ENCODE measurements at regions not wholly inside any gene's neighbourhood (a gene's known extent, or its start where the extent isn't known, plus 50 kb on each side); places are given as distances from the start of the nearest gene placed in this dataset.
A peak's percentile ranks its signal among the peaks of the same experiment; 100 is the strongest.
"Not testable (repeated sequence)": the region's sequence is repeated elsewhere in the genome, so short reads cannot be mapped to it uniquely, and the experiment has no call there.

DNA sequence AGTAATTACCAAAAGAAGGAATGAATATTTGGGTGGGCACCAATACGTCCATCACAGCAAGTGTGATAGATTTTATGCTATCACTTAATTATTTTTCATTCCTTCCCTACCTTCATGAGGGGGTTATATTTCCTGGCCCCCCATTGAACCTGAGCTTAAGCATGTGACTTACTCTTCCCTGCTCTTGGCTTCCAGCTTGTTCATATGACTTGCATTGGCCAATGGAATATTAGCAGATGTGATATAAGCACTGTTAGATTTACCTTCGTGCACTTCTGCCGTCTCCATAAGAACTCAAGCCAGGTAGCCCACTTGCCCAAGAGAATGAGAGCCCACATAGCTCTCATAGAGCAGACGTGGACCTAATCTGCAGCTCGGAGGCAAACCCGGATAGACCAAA is 99.1 kb upstream of the SMARCA2 start:
- H3K27ac Mint-ChIP-seq (ENCODE audit: low read depth) = no peak overlapping the region
- ATAC-seq (replicated peaks; ENCODE audit: extremely low read depth, poor library complexity, severe bottlenecking) (no peak), DNase-seq (ENCODE audit: low spot score in 2 of 2) (no peak)
- H3K27me3 Mint-ChIP-seq = peaks cover 12% of the 10 kb centered on the region
- no peaks in the 10 kb centered on the region for H3K36me3 Mint-ChIP-seq (ENCODE audit: insufficient read depth)
- H3K4me1 Mint-ChIP-seq = no peaks in the 10 kb centered on the region
- H3K9me3 Mint-ChIP-seq = no peaks in the 10 kb centered on the region
- H3K4me3 Mint-ChIP-seq = no peak overlapping the region

DNA sequence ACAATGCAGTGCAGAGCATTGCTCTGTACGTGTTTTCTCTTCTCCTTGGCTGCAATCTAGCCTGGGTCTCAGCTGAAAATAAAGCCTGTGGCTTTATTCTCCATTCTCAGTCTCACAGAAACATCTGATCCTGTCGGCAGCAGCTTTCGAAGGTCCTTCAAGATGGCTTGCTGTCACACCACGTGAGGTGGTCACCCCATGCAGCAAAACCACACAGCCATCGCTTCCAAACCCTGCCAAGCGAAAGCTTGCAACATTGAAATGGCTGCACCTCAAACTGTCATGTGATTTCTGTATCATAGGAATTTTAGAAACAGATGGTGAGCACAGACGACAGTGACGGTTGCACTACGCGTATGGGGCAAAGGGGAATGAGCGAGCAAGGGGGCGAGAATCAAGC is 98.5 kb upstream of the SMARCA2 start:
- no peak overlapping the region for H3K4me3 Mint-ChIP-seq
- no peaks in the 10 kb centered on the region for H3K9me3 Mint-ChIP-seq
- H3K36me3 Mint-ChIP-seq (ENCODE audit: insufficient read depth) = no peaks in the 10 kb centered on the region
- DNase-seq (ENCODE audit: low spot score in 2 of 2) = no peak
- ATAC-seq (replicated peaks; ENCODE audit: extremely low read depth, poor library complexity, severe bottlenecking) = no peak
- H3K4me1 Mint-ChIP-seq = no peaks in the 10 kb centered on the region
- peaks cover 12% of the 10 kb centered on the region for H3K27me3 Mint-ChIP-seq
- H3K27ac Mint-ChIP-seq (ENCODE audit: low read depth) = no peak overlapping the region

DNA sequence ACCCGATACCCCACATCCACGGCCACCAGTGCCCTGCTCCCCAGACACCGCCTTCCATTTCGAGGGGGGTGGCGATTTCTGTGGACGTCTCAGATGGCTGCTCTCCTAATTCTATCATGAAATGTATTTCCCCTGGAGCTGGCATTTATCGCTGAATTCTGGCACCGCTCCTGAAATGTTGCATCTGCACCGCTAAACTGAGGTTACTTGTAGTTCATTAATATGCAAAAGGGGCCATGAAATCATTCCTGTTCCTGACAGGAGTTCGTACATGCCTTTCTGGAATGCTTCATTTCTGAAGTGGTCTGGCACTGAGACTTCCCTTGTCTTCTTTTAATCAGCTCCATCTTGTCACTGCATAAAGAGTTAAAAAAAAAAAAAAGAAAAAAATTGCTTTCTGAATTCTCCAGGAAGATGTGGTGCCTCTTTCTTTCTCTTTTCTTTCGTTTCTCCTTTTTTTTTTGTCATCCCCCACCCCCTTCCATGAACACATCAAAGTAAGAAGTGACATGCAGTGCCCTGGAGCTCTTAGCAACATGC is 97.7 kb upstream of the SMARCA2 start:
- H3K27ac Mint-ChIP-seq (ENCODE audit: low read depth) = no peak overlapping the region
- peaks cover 12% of the 10 kb centered on the region for H3K27me3 Mint-ChIP-seq
- no peaks in the 10 kb centered on the region for H3K4me1 Mint-ChIP-seq
- no peak overlapping the region for H3K4me3 Mint-ChIP-seq
- ATAC-seq (replicated peaks; ENCODE audit: extremely low read depth, poor library complexity, severe bottlenecking) (no peak), DNase-seq (ENCODE audit: low spot score in 2 of 2) (no peak)
- H3K36me3 Mint-ChIP-seq (ENCODE audit: insufficient read depth) = no peaks in the 10 kb centered on the region
- H3K9me3 Mint-ChIP-seq = no peaks in the 10 kb centered on the region

DNA sequence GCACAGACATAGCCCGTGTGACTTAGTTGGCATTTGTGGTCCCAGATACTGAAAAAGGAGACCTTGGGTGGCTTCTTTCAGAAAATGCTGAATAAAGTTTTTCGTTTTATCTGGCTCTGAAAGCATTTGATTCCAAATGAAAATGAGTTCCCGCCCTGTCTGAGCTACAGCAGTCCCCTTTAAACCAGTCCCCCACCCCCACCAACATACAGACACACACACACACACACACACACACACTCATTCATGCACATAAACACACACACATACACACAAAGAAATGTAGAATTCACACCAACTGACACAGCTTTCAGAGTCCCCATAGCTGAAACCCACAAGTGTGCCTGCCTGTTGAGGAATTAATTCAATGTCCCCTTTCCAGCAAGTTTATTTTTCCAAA is 97.0 kb upstream of the SMARCA2 start:
- Mint-ChIP-seq H3K4me1 (no peaks in the 10 kb centered on the region), H3K4me3 (no peak overlapping the region), H3K27ac (ENCODE audit: low read depth) (no peak overlapping the region), H3K9me3 (no peaks in the 10 kb centered on the region), H3K27me3 (peaks cover 12% of the 10 kb centered on the region), H3K36me3 (ENCODE audit: insufficient read depth) (no peaks in the 10 kb centered on the region)
- DNase-seq (ENCODE audit: low spot score in 2 of 2) (no peak), ATAC-seq (replicated peaks; ENCODE audit: extremely low read depth, poor library complexity, severe bottlenecking) (no peak)

DNA sequence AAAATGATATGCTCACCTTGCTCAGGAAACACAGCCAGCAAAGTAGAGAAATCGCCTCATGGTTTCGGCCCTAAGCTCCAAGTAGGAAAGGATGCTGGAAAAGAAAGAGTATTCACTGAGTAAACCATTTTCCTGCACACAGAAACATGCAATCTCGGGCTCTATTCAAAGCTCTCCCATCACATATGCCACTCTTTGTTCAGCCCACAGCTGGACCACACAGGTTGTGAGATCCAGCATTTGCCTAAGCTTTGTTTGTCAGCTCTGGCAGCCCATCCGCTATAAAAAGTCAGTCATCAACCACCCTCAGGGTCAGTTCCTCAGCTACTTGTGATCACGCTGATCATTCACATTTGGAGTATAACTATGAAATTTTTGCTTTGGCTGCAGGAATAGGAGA is 96.5 kb upstream of the SMARCA2 start:
- ATAC-seq (replicated peaks; ENCODE audit: extremely low read depth, poor library complexity, severe bottlenecking) = no peak
- H3K27ac Mint-ChIP-seq (ENCODE audit: low read depth) = no peak overlapping the region
- DNase-seq (ENCODE audit: low spot score in 2 of 2) = no peak
- H3K36me3 Mint-ChIP-seq (ENCODE audit: insufficient read depth) = no peaks in the 10 kb centered on the region
- no peak overlapping the region for H3K4me3 Mint-ChIP-seq
- H3K4me1 Mint-ChIP-seq = no peaks in the 10 kb centered on the region
- no peaks in the 10 kb centered on the region for H3K9me3 Mint-ChIP-seq
- peaks cover 12% of the 10 kb centered on the region for H3K27me3 Mint-ChIP-seq

DNA sequence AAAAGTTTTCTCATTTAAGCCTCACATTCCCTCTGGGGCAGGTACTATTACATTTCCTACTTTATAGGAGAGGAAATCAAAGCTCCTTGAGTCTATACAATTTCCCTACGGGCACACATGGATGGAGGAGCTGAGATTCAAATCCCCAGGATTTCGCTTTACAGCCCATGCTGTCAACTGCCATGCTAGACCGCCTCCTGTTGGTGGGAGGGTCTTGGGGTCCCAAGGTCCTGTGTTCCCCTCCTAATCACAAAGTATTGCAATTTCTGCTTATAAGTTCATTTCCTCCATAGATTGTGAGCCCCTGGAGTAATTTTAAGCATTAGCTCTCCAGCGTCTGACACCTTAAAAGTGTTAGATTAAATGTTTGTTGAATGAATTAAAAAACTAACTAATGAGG is 95.9 kb upstream of the SMARCA2 start:
- Mint-ChIP-seq H3K36me3 (ENCODE audit: insufficient read depth) (no peaks in the 10 kb centered on the region), H3K27me3 (peaks cover 12% of the 10 kb centered on the region), H3K4me1 (no peaks in the 10 kb centered on the region), H3K9me3 (no peaks in the 10 kb centered on the region), H3K27ac (ENCODE audit: low read depth) (no peak overlapping the region), H3K4me3 (no peak overlapping the region)
- no peak for DNase-seq (ENCODE audit: low spot score in 2 of 2)
- no peak for ATAC-seq (replicated peaks; ENCODE audit: extremely low read depth, poor library complexity, severe bottlenecking)

DNA sequence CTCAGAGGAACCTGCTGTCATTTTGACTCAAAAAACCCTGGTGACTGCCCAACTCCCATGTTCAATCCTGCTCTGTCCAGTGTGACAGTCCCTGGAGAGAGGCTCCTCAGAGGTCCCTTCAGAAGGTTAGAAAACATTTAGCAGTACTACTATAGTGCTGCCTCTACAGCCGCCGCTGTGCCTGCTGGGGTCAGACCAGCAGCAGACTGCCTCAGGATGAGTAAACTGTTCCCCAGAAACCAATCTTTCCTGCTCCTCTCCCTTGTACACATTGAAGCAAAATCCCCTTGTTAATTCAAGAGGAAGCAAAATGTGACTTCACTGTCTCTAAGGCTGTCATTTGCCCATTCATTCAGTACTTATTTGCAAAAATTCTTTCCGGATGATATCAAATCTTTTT is 94.8 kb upstream of the SMARCA2 start:
- Mint-ChIP-seq H3K27ac (ENCODE audit: low read depth) (no peak overlapping the region), H3K36me3 (ENCODE audit: insufficient read depth) (no peaks in the 10 kb centered on the region), H3K4me3 (no peak overlapping the region), H3K27me3 (peaks cover 12% of the 10 kb centered on the region), H3K4me1 (no peaks in the 10 kb centered on the region), H3K9me3 (no peaks in the 10 kb centered on the region)
- ATAC-seq (replicated peaks; ENCODE audit: extremely low read depth, poor library complexity, severe bottlenecking) (no peak), DNase-seq (ENCODE audit: low spot score in 2 of 2) (no peak)

DNA sequence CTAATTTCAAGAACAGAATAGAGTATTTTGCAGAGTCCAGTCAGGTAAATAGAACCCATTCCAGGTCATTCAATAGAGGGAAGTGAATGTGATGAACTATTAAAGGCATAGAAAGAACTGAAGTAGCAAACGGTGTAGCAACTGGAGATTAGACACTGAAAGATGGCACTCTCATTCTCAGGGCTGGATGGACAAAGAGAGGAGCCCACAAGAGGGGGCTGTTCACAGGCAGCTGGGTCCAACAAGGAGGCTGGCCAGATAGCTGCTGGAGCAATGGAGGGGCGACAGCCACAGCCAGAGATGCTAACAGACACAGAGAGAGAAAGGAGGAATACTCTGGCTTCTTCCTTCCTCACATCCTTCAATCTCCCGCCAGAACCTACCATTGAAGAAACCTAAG is 93.1 kb upstream of the SMARCA2 start:
- H3K4me3 Mint-ChIP-seq = no peak overlapping the region
- H3K4me1 Mint-ChIP-seq = no peaks in the 10 kb centered on the region
- no peak for DNase-seq (ENCODE audit: low spot score in 2 of 2)
- no peak overlapping the region for H3K27ac Mint-ChIP-seq (ENCODE audit: low read depth)
- no peaks in the 10 kb centered on the region for H3K9me3 Mint-ChIP-seq
- H3K27me3 Mint-ChIP-seq = peaks cover 12% of the 10 kb centered on the region
- H3K36me3 Mint-ChIP-seq (ENCODE audit: insufficient read depth) = no peaks in the 10 kb centered on the region
- no peak for ATAC-seq (replicated peaks; ENCODE audit: extremely low read depth, poor library complexity, severe bottlenecking)

DNA sequence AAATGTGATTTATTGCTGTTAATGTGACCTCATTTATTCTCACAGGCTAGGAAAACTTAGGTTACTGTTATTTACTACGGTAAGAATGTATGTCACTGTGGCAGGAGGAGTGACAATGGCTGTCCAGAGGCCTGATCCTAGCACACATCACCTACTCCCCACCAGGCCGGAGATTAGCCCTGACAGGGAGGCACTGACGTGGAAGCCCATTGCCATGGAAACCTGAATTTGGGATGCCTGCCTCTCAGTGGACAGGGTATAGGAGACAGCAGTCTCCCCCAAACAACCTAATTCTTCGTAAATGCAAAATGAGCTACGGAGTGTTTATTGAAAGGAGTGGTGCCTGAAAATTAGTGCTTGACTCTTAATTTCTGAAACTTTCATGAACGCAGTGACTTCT is 87.6 kb upstream of the SMARCA2 start:
- H3K9me3 Mint-ChIP-seq = no peaks in the 10 kb centered on the region
- no peak for ATAC-seq (replicated peaks; ENCODE audit: extremely low read depth, poor library complexity, severe bottlenecking)

DNA sequence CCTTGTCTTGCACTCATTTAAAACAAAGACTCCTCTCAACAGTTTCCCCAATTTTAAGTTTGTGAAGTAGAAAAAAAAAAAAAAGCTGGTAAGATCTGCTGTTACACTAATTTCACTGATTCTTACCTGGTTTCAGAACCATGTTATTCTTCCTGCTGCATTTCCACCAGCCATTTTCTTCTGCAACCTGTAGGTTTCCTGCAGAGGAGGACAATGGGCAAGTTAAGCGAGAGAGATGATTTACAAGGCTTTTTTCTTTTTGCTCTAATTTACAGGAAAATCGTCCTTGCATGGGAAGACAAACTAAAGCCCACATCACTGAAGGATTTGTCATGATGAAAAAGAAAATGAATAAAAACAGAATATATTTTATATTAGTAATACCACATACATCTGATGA is 86.0 kb upstream of the SMARCA2 start:
- no peaks in the 10 kb centered on the region for H3K27me3 Mint-ChIP-seq

More for the DNA sequence above, 87.6 kb upstream of the SMARCA2 start:
- Mint-ChIP-seq H3K4me1 (peaks cover 14% of the 10 kb centered on the region), H3K27ac (ENCODE audit: low read depth) (no peak overlapping the region), H3K36me3 (ENCODE audit: insufficient read depth) (no peaks in the 10 kb centered on the region), H3K4me3 (no peak overlapping the region), H3K27me3 (no peaks in the 10 kb centered on the region)
- no peak for DNase-seq (ENCODE audit: low spot score in 2 of 2)

DNA sequence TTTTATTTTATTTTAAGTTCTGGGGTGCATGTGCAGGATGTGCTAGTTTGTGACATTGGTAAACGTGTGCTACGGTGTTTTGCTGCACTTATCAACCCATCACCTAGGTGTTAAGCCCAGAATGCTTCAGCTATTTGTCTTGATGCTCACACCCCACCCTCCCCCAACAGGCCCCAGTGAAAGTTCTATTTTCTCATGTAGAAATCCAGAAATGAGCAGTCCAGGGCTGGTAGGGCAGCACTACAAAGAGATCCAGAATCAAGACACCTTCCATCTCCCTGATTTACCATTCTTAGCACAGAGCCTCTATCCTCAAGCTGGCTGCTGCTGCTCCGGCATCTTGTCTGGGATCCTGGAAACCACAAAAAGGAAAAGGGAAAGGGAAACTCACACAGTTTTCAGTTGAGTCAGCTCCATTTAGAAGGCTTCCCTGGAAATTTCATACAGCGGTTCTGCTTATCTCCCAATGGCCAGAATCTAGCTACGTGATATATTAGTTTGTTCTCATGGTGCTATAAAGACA is 85.4 kb upstream of the SMARCA2 start:
- ATAC-seq (replicated peaks; ENCODE audit: extremely low read depth, poor library complexity, severe bottlenecking) = peak; percentile 36
- H3K27ac Mint-ChIP-seq (ENCODE audit: low read depth) = peak overlapping the region; percentile 9

More for the DNA sequence above, 86.0 kb upstream of the SMARCA2 start:
- DNase-seq (ENCODE audit: low spot score in 2 of 2) = no peak
- H3K4me1 Mint-ChIP-seq = peaks cover 14% of the 10 kb centered on the region
- no peak overlapping the region for H3K4me3 Mint-ChIP-seq
- no peaks in the 10 kb centered on the region for H3K9me3 Mint-ChIP-seq
- no peak for ATAC-seq (replicated peaks; ENCODE audit: extremely low read depth, poor library complexity, severe bottlenecking)
- no peaks in the 10 kb centered on the region for H3K36me3 Mint-ChIP-seq (ENCODE audit: insufficient read depth)
- no peak overlapping the region for H3K27ac Mint-ChIP-seq (ENCODE audit: low read depth)

DNA sequence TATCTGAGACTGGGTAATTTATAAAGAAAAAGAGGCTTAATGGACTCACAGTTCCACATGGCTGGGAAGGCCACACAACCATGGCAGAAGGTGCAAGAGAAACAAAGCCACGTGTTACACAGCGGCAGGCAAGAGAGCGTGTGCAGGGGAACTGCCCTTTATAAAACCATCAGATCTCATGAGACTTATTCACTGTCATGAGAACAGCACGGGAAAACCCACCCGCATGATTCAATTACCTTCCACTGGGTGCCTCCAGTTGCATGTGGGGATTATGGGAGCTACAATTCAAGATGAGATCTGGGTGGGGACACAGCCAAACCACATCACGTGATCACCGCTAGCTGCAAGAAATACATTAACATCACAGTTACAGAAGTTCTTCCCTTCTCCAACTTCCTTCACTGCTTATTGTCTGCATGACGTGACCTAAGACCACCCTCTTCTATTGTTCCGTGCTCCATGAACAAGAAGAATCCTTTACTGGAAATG is 84.9 kb upstream of the SMARCA2 start:
- Mint-ChIP-seq H3K4me1 (peaks cover 14% of the 10 kb centered on the region), H3K27ac (ENCODE audit: low read depth) (peak overlapping the region; percentile 9), H3K4me3 (peak overlapping the region; percentile 33)
- not testable (repeated sequence) for ATAC-seq (replicated peaks; ENCODE audit: extremely low read depth, poor library complexity, severe bottlenecking); H3K27me3 Mint-ChIP-seq; H3K9me3 Mint-ChIP-seq; DNase-seq (ENCODE audit: low spot score in 2 of 2); H3K36me3 Mint-ChIP-seq (ENCODE audit: insufficient read depth)

More for the DNA sequence above, 85.4 kb upstream of the SMARCA2 start:
- H3K9me3 Mint-ChIP-seq = no peaks in the 10 kb centered on the region
- H3K4me3 Mint-ChIP-seq = peak overlapping the region; percentile 33
- no peaks in the 10 kb centered on the region for H3K36me3 Mint-ChIP-seq (ENCODE audit: insufficient read depth)
- no peak for DNase-seq (ENCODE audit: low spot score in 2 of 2)
- no peaks in the 10 kb centered on the region for H3K27me3 Mint-ChIP-seq
- peaks cover 14% of the 10 kb centered on the region for H3K4me1 Mint-ChIP-seq

DNA sequence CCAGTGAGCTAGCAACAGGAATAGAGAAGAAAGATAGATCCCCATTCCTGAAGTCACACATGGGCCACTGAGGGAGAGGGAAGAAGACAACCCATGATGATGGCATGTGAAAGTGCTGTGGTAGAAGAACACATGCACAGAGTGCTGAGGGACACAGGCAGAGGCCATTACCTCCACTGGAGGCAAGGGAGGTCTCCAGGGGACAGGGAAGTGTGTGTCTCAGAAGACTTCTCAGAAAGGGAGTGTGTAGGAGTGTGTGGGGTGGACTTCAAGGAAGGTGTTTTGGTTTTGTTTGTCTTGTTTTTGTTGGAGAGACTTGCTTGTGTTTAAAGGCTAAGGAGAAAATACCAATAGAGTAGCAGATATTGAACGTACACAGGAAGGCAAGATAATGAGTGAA is 77.0 kb upstream of the SMARCA2 start:
- DNase-seq (ENCODE audit: low spot score in 2 of 2) = no peak
- no peak overlapping the region for H3K4me3 Mint-ChIP-seq
- no peaks in the 10 kb centered on the region for H3K36me3 Mint-ChIP-seq (ENCODE audit: insufficient read depth)

More for the DNA sequence above, 77.0 kb upstream of the SMARCA2 start:
- no peaks in the 10 kb centered on the region for H3K9me3 Mint-ChIP-seq
- no peaks in the 10 kb centered on the region for H3K4me1 Mint-ChIP-seq
- peaks cover 10% of the 10 kb centered on the region for H3K27me3 Mint-ChIP-seq
- no peak for ATAC-seq (replicated peaks; ENCODE audit: extremely low read depth, poor library complexity, severe bottlenecking)
- H3K27ac Mint-ChIP-seq (ENCODE audit: low read depth) = no peak overlapping the region
